GM19238 (cell line): ENCODE measurements at regions not wholly inside any gene's neighbourhood (a gene's known extent, or its start where the extent isn't known, plus 50 kb on each side); places are given as distances from the start of the nearest gene placed in this dataset.
"Not testable (repeated sequence)": the region's sequence is repeated elsewhere in the genome, so short reads cannot be mapped to it uniquely, and the experiment has no call there.

Experiments used
- DNase-seq: peaks from one replicate; pipeline ENCODE4 v3.0.0; 2011; ENCODE audit warnings: low spot score; ENCODE audit not compliant: insufficient read length

DNA sequence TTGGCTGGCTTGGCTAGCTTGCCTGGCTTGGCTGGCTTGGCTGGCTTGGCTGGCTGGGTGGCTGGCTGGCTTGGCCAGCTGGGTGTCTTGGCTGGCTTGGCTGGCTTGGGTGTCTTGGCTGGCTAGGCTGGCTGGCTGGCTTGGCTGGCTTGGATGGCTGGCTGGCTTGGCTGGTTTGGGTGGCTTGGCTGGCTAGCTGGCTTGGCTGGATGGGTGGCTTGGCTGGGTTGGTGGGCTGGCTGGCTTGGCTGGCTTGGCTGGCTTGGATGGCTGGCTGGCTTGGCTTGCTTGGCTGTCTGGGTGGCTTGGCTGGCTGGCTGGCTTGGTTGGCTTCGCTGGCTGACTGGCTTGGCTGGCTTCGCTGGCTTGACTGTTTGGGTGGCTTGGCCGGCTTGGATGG is 440.3 kb downstream of the GOLGA6L6 start:
- DNase-seq, result not testable (repeated sequence)

DNA sequence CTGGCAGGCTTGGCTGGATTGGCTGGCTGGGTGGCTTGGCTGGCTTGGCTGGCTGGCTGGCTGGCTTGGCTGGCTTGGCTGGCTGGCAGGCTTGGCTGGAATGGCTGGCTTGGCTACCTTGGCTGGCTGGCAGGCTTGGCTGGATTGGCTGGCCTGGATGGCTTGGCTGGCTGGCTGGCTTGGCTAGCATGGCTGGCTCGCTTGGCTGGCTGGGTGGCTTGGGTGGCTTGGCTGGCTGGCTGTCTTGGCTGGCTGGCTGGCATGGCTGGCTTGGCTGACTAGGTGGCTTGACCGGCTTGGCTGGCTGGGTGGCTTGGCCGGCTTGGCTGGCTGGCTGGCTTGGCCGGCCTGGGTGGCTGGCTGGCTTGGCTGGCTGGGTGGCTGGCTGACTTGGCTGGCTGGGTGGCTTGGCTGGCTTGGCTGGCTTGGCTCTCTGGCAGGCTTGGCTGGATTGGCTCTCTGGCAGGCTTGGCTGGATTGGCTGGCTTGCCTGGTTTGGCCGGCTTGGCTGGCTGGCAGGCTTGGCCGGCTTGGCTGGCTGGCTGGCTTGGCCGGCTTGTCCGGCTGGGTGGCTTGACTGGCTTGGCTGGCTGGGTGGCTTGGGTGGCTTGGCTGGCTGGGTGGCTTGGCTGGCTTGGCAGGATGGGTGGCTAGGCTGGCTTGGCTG is 440.9 kb downstream of the GOLGA6L6 start:
- not testable (repeated sequence) for DNase-seq

DNA sequence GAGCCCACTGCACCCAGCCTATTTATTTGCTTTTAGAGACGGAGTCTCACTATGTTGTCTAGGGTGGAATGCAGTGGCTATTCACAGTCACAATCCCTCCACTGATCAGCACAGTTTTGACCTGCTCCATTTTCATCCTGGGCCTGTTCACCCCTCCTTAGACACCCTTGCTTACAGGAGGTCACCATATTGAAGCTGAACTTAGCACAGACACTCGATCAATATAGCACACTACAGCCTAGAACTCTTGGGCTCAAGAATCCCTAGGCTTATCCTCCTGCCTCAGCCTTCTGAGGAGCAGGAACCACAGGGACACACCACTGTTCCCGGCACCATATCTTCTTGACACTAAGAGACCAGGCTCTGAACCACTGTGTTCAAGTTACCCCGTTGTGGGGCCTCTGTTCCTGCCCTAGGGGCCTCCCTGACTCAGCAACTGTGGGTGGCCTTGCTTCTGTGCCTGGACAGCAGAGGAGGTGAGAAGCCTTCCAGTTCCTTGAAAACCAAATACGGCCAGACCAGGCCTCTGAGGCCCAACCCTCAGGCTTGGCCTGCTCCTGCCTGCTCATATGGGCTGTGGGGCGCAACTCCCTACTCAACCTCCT is 445.8 kb downstream of the GOLGA6L6 start:
- DNase-seq, result not testable (repeated sequence)

GRCh38 chr15:20089541-20089940 is 452.1 kb downstream of the GOLGA6L6 start:
- DNase-seq, result not testable (repeated sequence)

- not testable (repeated sequence) for DNase-seq
These were observed 457.6 kb downstream of the GOLGA6L6 start for GRCh38 chr15:20084026-20084425.

- DNase-seq, result not testable (repeated sequence)
These were observed 467.5 kb downstream of the GOLGA6L6 start for GRCh38 chr15:20074082-20074481.

DNA sequence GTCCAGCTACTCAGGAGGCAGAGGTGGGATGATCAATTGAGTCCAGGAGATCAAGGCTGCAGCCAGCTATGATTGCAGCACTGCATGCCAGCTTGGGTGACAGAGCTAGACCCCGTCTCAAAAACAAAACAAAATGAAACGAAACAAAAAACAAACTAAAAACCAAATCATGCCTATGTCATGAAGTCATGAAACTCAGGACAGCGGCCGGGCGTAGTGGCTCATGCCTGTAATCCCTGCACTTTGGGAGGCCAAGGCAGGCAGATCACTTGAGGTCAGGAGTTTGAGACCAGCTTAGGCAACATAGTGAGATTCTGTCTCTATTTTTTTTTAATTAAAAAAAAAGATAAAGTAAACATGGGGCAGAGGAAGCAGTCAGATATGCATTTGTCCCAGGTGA is 472.6 kb downstream of the GOLGA6L6 start:
- not testable (repeated sequence) for DNase-seq

DNA sequence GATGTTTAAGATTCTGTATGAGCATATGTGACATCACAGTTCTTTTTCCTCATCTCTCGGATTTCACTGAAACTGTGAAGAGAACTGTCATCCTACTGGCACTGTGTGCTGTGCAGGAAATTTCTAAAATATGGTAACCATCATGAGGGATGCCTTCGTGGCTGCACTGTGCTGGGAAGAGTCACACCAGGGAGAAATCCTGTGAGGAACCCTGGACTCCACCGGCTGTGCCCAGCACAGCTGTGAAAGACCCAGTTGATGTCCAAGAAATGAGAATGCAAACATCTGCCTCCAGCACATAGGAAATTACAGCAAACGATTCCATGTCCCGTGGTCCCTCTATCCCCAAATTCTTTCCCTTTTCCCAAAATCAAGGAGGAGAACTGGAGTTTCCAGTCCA is 475.4 kb downstream of the GOLGA6L6 start:
- not testable (repeated sequence) for DNase-seq

GRCh38 chr15:20065508-20065907 is 476.1 kb downstream of the GOLGA6L6 start:
- DNase-seq, result not testable (repeated sequence)

DNA sequence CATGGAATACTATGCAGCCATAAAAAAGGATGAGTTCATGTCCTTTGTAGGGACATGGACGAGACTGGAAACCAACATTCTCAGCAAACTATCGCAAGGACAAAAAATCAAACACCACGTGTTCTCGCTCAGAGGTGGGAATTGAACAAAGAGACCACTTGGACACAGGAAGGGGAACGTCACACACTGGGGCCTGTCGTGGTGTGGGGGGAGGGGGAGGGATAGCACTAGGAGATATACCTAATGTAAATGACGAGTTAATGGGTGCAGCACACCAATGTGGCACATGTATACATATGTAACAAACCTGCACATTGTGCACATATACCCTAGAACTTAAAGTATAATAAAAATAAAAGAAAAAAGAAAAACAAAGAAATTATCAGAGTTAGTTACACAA is 478.4 kb downstream of the GOLGA6L6 start:
- not testable (repeated sequence) for DNase-seq

GRCh38 chr15:20060838-20061237 is 480.8 kb downstream of the GOLGA6L6 start:
- DNase-seq, result not testable (repeated sequence)

DNA sequence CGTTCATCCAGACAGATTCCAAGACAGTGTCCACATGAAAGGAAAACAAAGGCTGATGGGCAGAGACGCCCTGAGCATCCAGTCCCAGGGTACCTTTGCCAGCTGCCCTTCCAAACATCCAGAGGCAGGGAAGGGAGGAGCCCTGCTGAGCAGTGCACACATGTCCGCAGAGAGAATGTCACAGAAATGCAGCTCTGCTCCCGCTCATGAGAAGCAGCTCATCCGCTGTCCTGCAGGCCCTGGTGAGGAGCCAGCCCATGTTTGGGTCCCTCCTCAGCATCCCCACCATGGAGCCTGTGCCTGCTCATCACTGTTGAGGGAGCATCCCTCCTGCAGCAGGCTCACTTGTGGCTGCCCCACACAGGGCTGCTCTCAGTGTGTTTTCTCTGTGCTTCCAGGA is 484.7 kb downstream of the GOLGA6L6 start:
- DNase-seq, result not testable (repeated sequence)

- DNase-seq, result not testable (repeated sequence)
These were observed 485.7 kb downstream of the GOLGA6L6 start for GRCh38 chr15:20055921-20056320.

- DNase-seq, result not testable (repeated sequence)
These were observed 493.4 kb downstream of the GOLGA6L6 start for GRCh38 chr15:20048189-20048588.

- DNase-seq, result not testable (repeated sequence)
These were observed 496.4 kb downstream of the GOLGA6L6 start for GRCh38 chr15:20045165-20045564.

DNA sequence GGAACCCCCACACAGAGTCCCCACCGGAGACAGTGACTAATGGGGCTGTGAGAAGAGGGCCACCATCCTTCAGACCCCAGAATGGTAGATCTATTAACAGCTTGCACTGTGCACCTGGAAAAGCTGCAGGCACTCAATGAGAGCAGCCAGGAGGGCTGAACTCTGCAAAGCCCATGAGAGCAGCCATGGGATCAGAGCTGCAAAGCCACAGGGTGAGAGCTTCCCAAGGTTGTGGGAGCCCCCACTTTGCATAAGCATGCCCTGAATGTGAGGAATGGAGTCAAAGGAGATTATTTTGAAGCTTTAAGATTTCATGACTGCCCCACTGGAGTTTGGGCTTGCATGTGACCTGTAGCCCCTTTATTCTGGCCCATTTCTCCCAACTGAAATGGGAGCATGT is 500.9 kb downstream of the GOLGA6L6 start:
- DNase-seq, result not testable (repeated sequence)

- DNase-seq, result not testable (repeated sequence)
These were observed 516.6 kb downstream of the GOLGA6L6 start for GRCh38 chr15:20025040-20025439.

DNA sequence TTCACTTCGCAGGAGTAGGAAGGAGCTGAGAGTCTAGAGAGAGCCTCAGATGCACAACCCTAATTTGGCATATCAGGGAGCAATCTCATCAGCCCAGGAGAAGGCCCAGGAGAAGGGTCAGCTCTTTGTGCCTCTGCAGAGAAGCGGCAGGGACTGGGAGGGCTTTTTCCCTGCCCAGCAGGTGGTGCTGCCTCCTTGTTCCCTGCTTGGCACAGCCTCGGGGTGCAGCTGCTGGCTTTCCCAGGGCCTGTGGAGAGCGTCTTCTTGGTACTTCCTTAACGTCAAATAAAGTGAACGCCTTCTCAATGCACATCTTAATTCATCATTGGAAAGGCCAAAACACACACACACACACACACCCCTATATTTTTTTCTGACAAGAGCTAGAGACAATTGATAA is 519.3 kb downstream of the GOLGA6L6 start:
- not testable (repeated sequence) for DNase-seq

DNA sequence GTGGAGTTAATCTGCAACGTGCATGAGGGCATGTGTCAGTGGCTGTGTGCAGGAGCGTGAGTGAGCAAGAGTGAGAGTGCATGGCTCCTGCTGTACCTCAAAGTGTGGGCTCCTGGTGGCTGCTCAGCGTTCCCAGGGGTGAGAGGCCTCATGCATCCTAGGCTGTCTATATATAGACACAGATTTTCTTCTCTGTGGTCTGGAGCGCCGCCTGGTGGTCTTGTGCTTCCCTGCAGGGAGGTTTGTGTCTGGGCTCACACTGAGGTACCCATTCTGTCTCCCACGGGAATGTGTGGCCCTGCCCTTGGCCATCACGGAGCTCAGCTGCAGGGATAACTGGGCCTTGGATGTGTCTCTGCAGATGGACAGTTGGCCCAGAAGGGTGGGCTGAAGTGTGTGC is 520.2 kb downstream of the GOLGA6L6 start:
- DNase-seq, result not testable (repeated sequence)

GRCh38 chr15:20020588-20020987 is 521.0 kb downstream of the GOLGA6L6 start:
- not testable (repeated sequence) for DNase-seq

GRCh38 chr15:20019758-20020157 is 521.8 kb downstream of the GOLGA6L6 start:
- DNase-seq, result not testable (repeated sequence)

DNA sequence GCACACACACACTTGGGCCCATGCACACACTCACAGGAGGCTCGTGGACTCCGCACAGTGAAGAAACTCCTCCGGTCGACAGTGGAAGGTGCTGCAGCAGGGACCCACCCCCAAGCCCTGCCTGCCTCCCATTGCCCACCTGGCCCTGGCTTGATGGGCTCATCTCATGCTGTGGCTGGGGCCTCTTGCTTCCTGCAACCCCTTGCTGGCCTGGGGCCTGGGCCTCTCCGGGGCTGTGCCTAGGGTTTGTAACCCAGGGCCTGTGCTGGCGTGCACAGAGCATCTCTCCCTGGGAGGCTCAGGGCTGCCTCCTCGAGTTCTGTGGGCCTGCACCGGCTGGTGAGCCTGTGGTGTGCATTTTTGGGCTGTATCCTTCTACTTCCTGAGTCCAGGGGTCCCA is 524.0 kb downstream of the GOLGA6L6 start:
- not testable (repeated sequence) for DNase-seq

- DNase-seq, result not testable (repeated sequence)
These were observed 524.7 kb downstream of the GOLGA6L6 start for GRCh38 chr15:20016941-20017340.
